Esophagus muscularis mucosa (tissue), 3 donors: ENCODE measurements at regions not wholly inside any gene's neighbourhood (a gene's known extent, or its start where the extent isn't known, plus 50 kb on each side); places are given as distances from the start of the nearest gene placed in this dataset.

Source experiments
- CTCF ChIP-seq, 3 experiments: fragments of 200-600 bp in 2 of 3; fragments of 450-650 bp in 1 of 3; sonication (generic) in 2 of 3; IDR thresholded peaks; one replicate each; pipeline ENCODE4 v1.5.1; 2017 to 2019; ENCODE audit warnings: antibody characterized with exemption in 3 of 3, mild to moderate bottlenecking in 2 of 3, moderate library complexity in 1 of 3
- EP300 ChIP-seq: sonication (generic); formaldehyde crosslinking; IDR thresholded peaks from one replicate; pipeline ENCODE4 v1.6.1; 2017; ENCODE audit warnings: antibody characterized with exemption

- TF ChIP-seq EP300 (no peak), CTCF (IDR thresholded peaks at IDR 0.05) (no peak)
These were observed 300.2 kb downstream of the IRF8 start for GRCh38 chr16:86199182-86199581.
